NK-92 treated with Interleukin-12 subunit alpha and Interleukin-12 subunit beta, amount 100 ng/mL, for 24 hours (cell line): ENCODE measurements at regions not wholly inside any gene's neighbourhood (a gene's known extent, or its start where the extent isn't known, plus 50 kb on each side); places are given as distances from the start of the nearest gene placed in this dataset.
A peak's percentile ranks its signal among the peaks of the same experiment; 100 is the strongest.

ENCODE experiments used
- DNase-seq: peaks from one replicate; lab custom pipeline; 2025; lab: John Stamatoyannopoulos, UW

DNA sequence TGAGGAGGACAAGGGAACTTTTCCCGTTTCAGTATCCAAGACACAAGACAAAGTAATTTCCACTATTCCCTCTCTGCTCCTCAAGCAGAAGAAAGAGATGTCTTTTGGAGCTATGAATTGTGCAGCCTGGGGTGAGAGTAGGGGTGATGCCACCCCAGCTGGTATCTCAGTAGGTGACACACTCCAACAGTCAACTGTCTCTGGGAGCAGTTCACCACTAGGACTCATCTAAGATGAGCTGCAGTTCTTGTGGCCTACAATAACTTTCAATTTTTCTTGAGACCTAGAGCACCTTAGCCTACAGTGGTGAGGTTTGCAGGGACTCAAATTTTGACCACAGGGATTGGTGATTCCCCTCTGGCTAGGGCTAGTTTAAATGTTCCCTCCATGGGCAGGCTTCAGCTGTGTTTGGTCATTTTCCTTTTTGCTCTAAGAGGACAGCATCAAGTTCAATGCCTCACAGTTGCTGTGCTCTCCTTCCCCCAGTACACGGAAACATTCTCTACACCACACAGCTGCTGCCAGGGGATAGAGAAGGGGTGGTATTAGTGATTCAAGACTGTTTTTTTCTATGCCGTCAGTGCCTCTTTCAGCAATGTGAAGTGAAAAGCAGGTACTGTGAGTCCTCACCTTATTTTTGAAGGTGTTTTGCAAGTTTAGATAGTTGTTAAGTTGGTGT is 278.6 kb upstream of the RORB start:
- no peak for DNase-seq

DNA sequence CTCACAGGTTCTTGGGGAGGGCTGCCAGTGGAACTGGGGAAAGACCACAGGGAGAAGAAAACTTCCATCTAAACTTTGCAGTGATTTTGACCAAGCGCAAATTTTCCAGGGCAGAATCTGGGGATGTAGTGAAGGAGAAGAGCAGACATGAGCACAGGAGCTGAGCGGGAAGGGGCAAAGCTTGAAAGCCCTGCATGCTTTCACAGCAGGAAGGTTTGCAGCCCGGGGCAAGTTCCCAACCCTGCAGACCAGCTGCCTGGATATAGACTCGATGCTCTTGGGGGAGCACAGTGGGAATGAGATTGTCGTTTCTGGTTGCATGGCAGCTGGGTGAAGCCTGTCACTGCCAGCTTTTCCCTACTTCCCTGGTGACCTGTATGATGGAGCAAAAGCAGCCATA is 276.8 kb upstream of the RORB start:
- DNase-seq, result no peak

GRCh38 chr9:74236857-74237256 is 260.3 kb upstream of the RORB start:
- DNase-seq, result no peak

DNA sequence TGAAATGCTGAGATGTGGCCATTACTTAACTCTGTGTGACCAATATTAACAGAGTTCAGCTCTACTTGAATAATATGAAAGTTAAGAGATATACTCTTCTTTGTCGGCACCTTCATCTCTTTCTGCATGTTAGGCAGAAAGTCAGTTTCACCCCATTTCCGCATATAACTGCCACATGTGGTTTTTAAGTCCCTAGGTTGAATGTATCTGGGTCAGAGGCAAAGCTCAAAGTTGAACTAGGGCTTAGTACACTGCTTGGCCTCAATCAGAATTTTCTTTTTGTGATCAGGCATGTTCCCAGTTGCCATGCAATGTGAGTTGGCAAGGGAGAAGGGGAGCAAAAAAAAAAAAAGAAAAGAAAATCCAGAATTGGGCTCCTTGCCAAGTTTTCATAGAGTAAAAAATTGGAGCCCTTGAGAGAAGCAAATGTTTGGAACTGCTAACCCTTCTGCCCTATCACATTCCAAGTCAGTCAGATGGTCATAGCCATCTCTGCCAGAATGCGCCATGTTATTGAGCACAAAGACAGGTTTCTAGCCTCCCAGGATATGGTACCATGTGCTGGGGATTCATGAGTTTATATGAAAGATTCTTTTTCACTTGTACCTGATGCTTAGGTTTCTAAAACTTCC is 251.2 kb upstream of the RORB start:
- peak; percentile 0 for DNase-seq

DNA sequence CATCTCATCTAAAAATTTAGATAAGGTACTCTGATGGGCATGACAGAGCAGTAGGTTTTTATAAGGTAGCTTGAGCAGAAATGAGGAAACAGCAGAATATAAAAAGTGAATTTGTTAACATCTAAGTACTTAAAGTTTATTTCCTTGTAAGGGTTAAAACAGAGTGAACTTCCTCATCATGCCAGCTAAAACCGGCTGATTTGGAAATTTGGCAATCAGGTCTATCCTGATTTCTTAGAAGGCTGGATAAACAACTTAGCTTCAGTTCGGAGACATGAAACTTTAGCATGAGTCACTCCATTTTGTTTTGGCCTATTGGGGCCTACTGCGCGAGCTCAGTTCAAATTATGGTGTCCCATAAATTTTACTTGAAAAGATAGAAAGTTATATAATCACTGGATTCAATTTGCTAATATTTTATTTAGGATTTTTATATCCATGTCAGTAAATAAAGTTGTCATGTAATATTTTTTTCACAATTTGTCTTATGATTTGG is 241.6 kb upstream of the RORB start:
- DNase-seq, result no peak

- no peak for DNase-seq
Measured at GRCh38 chr9:74275872-74276508, 221.1 kb upstream of the RORB start.

DNA sequence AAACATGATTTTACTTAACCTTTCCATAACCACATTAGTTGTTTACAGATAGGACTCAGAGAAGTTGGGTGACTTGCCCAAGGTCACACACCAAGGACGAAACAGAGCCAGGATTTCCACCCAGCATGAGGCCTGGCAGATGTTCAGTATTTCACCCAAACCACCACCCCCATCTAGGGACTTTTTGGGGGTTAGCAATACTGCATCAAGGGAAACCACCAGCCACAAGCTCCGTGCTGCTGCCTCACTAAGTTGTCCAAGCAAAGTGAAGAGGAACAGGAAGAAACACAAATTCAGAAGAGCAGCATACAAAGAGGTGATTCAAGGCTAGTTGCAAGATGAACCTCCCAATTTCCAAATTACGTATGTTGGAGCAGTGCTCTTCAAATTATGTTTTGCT is 219.6 kb upstream of the RORB start:
- peak; percentile 13 for DNase-seq

DNA sequence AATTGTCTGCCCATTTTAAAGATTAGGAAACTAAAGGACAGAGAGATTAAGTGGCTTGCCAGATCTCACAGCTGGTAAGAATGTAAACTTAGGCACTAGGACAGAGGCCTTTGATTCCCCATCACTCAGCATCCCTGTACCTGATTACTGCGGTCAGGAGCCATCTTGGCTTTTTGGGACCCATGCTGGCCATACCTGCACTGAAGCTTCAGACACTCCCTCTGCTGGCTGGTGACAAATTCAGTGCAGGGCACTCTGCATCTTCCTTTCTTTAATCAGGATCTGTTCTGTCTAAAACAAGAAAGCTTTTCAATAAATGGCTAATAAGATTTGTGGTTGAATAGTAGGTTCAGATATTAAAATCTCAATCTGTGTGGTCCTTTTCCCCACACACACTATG is 215.5 kb upstream of the RORB start:
- no peak for DNase-seq

- DNase-seq, result no peak
Measured at GRCh38 chr9:74282526-74283253, 214.4 kb upstream of the RORB start.

- no peak for DNase-seq
Measured at GRCh38 chr9:74284581-74285450, 212.3 kb upstream of the RORB start.

DNA sequence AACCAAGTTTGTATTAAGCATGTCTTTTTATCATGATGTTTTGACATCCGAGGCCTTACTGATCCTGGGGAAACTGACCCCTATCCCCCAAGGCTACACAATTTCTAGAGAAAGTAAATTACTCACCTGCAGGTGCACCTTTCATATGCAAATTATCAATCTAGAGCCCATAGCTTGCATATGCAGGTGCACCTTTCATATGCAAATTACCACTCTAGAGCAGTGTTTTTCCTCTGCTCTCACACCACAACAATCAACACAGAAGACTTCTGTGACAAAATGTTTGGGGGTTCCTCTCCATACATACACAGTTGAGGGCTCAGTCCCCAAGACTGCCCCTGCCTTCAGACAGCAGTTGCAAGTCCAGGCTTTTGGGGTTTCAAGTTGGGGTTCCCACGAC is 203.7 kb upstream of the RORB start:
- no peak for DNase-seq

- DNase-seq, result no peak
Measured at GRCh38 chr9:74303945-74304344, 193.2 kb upstream of the RORB start.

DNA sequence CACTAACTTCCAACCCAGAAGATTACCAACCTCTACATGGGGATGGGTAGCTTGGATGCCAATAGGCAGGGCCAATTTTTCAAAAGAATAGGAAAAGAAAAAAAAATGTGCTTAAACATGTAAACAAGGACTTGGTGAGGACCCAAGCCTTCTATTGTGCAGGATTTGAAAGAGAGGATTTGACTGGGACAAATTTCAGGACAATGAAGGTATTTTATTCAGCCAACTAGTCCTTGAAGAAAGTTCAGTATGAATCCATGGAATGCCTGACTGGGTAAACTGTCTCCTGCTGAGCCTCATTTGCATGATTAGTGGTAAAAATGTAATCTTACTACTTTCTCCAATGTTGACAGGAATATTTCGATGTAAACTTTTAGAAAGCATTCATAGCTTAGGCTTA is 192.5 kb upstream of the RORB start:
- DNase-seq, result no peak

GRCh38 chr9:74309654-74310053 is 187.5 kb upstream of the RORB start:
- no peak for DNase-seq

DNA sequence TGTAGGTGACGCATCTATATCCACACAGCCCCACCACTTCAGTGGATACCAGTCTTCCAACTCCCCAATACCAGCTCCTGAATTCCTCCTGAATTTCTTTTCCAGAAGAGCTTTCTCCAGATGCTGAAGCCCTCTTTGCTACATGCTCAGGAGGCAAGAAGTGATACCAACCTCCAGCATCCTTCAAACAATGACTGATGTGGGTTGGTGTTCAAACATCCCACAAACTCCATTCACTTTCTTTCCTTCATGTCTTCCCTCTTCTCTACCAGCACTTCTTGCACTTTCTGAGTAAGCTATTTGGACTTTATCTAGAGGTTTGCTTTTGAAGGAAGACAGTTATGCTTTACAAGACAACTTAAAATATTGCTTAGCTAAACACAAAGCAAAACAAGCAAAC is 179.9 kb upstream of the RORB start:
- no peak for DNase-seq

DNA sequence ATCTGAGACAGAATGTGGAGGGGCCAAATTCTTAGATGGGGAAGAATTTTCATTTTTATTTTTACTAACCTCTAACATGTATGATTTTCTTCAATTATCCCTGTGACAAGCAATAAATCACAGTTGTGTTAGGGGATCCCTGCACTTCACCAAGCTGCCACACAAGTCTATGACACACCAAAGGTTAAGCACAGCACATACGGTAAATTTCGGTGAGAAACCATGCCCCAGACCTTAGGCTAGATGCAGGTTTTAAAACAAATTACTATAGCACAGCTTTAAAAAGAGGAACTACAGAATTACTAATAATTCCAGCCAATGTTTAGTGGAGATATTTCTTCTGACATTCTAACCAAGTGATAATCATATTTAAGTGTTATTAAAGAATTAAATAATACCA is 175.7 kb upstream of the RORB start:
- DNase-seq, result no peak

DNA sequence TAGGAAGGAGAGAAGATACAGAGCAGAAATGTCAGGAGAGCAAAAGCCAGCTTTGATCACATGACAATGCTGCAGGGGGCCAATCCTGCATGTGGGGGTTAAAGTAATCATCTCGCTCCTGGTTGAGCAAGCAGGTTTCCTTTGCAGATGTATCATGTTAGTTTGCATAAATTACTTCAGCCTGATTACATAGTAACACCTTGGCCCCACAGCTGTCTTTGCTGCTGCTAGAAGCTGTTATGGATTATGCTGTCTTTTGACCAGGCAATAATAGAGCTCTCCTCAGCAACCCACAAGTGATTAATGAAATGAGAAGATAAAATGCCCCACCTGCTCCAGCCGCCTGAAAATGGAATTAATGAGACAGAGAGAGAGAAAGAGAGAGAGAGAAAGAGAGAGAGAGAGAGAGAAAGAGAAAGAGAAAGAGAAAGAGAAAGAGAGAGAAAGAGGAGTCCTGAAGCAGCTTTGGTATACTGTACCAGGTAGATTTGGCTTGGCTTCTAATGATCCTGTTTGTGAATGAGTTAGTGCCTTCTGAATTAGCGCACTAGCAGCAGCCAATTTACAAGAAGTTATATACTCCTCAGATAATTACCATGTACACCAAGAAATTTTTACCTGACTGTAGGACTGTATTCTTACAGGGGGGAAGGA is 174.3 kb upstream of the RORB start:
- no peak for DNase-seq

DNA sequence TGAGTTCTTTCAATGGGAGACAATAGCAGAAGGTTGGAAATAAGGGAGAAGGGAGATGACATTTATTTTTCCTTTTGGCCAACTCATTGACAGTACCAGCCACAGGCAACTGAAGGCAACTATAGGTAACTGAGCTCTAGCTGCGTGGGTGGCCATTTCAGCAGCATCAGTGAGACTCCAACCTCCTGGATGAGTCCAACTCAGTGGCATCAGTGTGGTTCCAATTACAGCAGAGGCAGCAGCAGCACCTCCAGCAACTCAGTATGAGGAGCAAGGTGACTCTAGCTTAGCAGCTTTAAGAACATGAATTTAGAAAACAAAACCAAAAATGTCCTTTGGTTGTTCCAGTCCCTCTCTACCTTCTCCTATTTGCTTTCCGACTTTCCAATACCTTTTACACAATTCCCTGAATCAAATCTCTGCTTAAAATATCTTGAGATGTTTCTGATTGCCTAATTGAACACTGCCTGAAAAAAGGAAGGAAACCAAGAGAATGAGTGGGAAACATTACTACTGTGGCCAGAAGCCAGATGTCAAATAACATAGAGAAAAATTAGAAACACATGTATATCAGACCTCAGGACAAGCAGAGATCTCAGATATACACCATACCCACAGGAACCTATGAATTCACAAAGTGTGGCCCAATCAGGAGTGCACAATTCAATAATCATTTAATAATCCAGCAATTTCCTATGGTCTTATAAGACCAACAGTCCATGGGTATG is 166.5 kb upstream of the RORB start:
- DNase-seq, result no peak

DNA sequence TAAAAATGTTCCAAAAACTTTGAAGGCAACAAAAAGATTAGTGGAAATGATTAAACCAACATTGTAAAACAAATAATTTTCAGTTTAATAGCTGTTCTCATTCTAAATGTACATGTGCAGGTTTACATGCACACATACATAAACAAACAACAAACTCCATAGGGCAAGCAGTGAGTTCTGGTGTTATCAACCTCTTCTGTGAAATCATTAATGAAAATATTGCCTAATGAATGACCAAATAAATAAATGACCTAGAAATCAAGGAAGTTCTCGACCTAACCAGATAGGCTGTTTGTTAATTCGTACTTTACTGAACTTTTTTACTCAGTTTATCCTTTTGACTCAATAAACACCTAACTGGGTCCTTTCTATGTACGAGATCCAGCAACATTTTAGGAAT is 165.5 kb upstream of the RORB start:
- no peak for DNase-seq

DNA sequence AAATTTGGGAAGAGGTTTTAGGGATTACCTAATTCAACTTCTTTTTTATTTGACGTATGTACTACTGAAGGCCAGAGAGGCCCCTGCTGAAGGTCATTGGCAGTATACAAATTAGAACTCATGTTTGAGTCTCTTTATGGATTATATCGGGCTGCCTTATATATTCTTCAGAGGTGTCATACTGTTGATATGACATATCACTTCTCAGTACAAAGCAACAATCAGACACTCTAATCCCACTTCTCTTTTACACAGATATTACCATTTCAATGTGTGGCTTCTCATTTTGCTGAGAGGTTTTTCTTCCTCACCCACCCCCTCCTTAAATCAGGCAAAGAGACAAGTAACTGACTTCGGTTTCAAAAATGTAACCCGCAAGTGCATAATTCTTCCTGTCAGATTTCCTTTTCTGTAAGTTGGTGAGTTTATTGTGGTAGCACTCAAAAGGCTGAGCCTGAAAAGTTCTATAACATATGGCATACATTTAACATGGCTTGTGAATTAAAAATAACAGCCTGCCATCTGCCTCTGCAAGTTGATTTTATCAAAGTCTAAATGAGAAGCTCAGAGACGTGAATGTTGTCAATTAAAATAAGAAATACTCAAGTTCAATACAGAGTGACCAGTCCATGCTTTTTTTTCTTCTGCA is 163.6 kb upstream of the RORB start:
- no peak for DNase-seq
